PC-9 (cell line): ENCODE measurements at regions not wholly inside any gene's neighbourhood (a gene's known extent, or its start where the extent isn't known, plus 50 kb on each side); places are given as distances from the start of the nearest gene placed in this dataset.

Source experiments
- BruUV-seq: library from RNA; stranded (reverse); fragments of 400-500 nt; replicated peaks from 2 replicates; lab custom pipeline; 2021; lab: Mats Ljungman, UMichigan
- CTCF ChIA-PET: fragments of 300-600 bp; sonication (Branson Sonifier 250); formaldehyde crosslinking; loops from one replicate; lab custom pipeline; 2022; ENCODE audit warnings: antibody characterized with exemption; lab: Charles Lee
- POLR2A ChIA-PET: fragments of 300-600 bp; sonication (Branson Sonifier 250); formaldehyde crosslinking; loops from one replicate; lab custom pipeline; 2022; ENCODE audit warnings: antibody characterized with exemption; ENCODE audit not compliant: unreplicated experiment; lab: Charles Lee
- DNase-seq, 2 experiments: peaks; one replicate each; pipeline versions ENCODE4 v3.0.0 to v3.0.0-alpha.2; 2015 to 2022; ENCODE audit warnings: mixed read lengths in 1 of 2
- H2AFZ ChIP-seq: fragments of 200-600 bp; sonication (generic); 2 replicates; pipeline ENCODE4 v1.8.1; 2017; ENCODE audit warnings: antibody characterized with exemption
- H3F3A ChIP-seq: fragments of 200-600 bp; sonication (generic); 2 replicates; pipeline ENCODE4 v1.8.1; 2017; ENCODE audit warnings: antibody characterized with exemption, mild to moderate bottlenecking, low read depth; ENCODE audit not compliant: insufficient read depth
- H3K27ac ChIP-seq: fragments of 200-600 bp; sonication (generic); 2 replicates; pipeline ENCODE4 v1.6.1; 2016; ENCODE audit warnings: mixed run types
- H3K27me3 ChIP-seq: fragments of 200-600 bp; sonication (generic); 2 replicates; pipeline ENCODE4 v1.6.1; 2016; ENCODE audit warnings: low read depth, mixed run types; ENCODE audit not compliant: insufficient read depth
- H3K36me3 ChIP-seq: fragments of 200-600 bp; sonication (generic); 2 replicates; pipeline ENCODE4 v1.6.1; 2016; ENCODE audit warnings: low read depth, mixed run types
- H3K4me1 ChIP-seq: fragments of 200-600 bp; sonication (generic); replicated peaks from 2 replicates; pipeline ENCODE4 v1.6.1; 2016; ENCODE audit warnings: mixed run types; ENCODE audit not compliant: insufficient read depth
- H3K4me2 ChIP-seq: fragments of 200-600 bp; sonication (generic); 2 replicates; pipeline ENCODE4 v1.6.1; 2017; ENCODE audit warnings: mixed run types
- H3K4me3 ChIP-seq: fragments of 200-600 bp; sonication (generic); 2 replicates; pipeline ENCODE4 v1.6.1; 2016; ENCODE audit warnings: mixed run types
- H3K79me2 ChIP-seq: fragments of 200-600 bp; sonication (generic); 2 replicates; pipeline ENCODE4 v1.6.1; 2017; ENCODE audit warnings: low read depth, mixed run types
- H3K9me2 ChIP-seq: fragments of 200-600 bp; sonication (generic); 2 replicates; pipeline ENCODE4 v1.8.1; 2017; ENCODE audit warnings: mild to moderate bottlenecking; ENCODE audit not compliant: insufficient read depth
- H3K9me3 ChIP-seq: fragments of 200-600 bp; sonication (generic); 2 replicates; pipeline ENCODE4 v1.8.1; 2016; ENCODE audit warnings: low read depth; ENCODE audit not compliant: insufficient read depth
- H4K20me1 ChIP-seq: fragments of 200-600 bp; sonication (generic); 2 replicates; pipeline ENCODE4 v1.8.1; 2017; ENCODE audit not compliant: insufficient read depth
- EZH2 ChIP-seq: fragments of 200-600 bp; sonication (generic); IDR thresholded peaks from 2 replicates; pipeline ENCODE4 v1.8.0; 2017; ENCODE audit warnings: antibody characterized with exemption, low read depth
- intact Hi-C: fragments of 100-400 bp; cut with micrococcal nuclease; formaldehyde crosslinking; loops from one replicate; pipeline ENCODE4 v1.10.0; 2022; ENCODE audit not compliant: unreplicated experiment
- TF ChIP-seq, protein P1 (sequence below): fragments of 200-600 bp; sonication (generic); conservative IDR thresholded peaks from 2 replicates; pipeline ENCODE4 v1.6.1; 2017; ENCODE audit warnings: mixed run types, antibody characterized with exemption, mild to moderate bottlenecking, moderate library complexity

DNA sequence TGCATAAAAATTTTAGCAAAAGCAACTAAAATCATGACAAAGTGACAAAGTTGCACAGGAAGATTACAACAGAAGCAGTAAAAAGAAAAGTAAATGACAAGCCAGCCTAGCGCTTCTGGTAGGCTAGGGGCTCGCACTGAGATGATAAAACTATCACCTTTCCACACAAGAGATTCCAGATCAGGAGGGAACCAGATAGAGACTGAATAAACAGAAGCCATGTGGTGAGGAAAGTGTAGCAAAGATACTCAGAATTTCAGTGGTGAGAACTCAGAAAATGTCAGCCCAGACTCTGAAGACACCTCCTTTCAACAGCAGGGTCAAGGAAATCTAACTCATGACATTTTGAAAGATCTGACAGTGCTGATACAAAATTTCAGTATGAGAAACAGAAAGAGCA, 77.4 kb upstream of the DNAJC10 start:
- Histone ChIP-seq H3K4me3 (no peak overlapping the region), H3K36me3 (no peaks in the 10 kb centered on the region), H3K4me2 (no peak overlapping the region), H3K27ac (no peak overlapping the region), H2AFZ (no peak overlapping the region), H3K9me2 (no peaks in the 10 kb centered on the region), H3K9me3 (no peaks in the 10 kb centered on the region), H4K20me1 (no peaks in the 10 kb centered on the region), H3K4me1 (no peaks in the 10 kb centered on the region), H3K27me3 (no peaks in the 10 kb centered on the region), H3K79me2 (no peaks in the 10 kb centered on the region), H3F3A (no peaks in the 10 kb centered on the region)
- CTCF ChIA-PET, result no interaction called here
- intact Hi-C loops, result no loop called here
- TF ChIP-seq, protein P1, sequence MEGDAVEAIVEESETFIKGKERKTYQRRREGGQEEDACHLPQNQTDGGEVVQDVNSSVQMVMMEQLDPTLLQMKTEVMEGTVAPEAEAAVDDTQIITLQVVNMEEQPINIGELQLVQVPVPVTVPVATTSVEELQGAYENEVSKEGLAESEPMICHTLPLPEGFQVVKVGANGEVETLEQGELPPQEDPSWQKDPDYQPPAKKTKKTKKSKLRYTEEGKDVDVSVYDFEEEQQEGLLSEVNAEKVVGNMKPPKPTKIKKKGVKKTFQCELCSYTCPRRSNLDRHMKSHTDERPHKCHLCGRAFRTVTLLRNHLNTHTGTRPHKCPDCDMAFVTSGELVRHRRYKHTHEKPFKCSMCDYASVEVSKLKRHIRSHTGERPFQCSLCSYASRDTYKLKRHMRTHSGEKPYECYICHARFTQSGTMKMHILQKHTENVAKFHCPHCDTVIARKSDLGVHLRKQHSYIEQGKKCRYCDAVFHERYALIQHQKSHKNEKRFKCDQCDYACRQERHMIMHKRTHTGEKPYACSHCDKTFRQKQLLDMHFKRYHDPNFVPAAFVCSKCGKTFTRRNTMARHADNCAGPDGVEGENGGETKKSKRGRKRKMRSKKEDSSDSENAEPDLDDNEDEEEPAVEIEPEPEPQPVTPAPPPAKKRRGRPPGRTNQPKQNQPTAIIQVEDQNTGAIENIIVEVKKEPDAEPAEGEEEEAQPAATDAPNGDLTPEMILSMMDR, result no peak
- no peak for TF ChIP-seq EZH2
- no TSS peak for BruUV-seq
- DNase-seq, result peak in 1 of 2 experiments; percentile 1
- POLR2A ChIA-PET, result no interaction called here

DNA sequence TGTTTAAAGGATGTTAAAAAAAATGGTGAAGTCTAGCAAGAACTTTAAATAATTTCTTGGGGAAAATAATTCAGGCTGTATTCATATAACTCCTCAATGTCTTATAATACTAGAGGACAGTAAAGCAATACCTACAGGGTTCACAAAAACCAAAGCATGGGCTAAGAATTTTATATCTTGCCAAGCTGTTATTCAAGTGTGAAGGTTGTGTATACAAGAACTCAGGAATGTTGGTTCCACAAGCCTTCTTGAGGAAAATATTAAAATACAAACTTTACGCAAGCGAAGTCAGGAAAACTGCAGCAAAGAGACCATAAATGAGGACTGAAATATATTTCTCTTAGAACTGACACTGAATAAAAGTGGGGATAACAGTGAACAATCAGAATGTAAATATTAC, 76.1 kb upstream of the DNAJC10 start:
- TF ChIP-seq EZH2, result no peak
- TF ChIP-seq, protein P1, result no peak
- no peaks in the 10 kb centered on the region for H3K79me2 ChIP-seq
- no peaks in the 10 kb centered on the region for H3K36me3 ChIP-seq
- no peaks in the 10 kb centered on the region for H3F3A ChIP-seq
- no peaks in the 10 kb centered on the region for H3K27me3 ChIP-seq
- no TSS peak for BruUV-seq
- H3K4me3 ChIP-seq, result no peak overlapping the region
- H3K4me1 ChIP-seq, result no peaks in the 10 kb centered on the region
- ChIA-PET CTCF (no interaction called here), POLR2A (no interaction called here)
- intact Hi-C loops, result no loop called here
- H3K4me2 ChIP-seq, result no peak overlapping the region
- DNase-seq, result peak in 1 of 2 experiments; percentile 15
- no peak overlapping the region for H3K27ac ChIP-seq
- no peak overlapping the region for H2AFZ ChIP-seq
- no peaks in the 10 kb centered on the region for H4K20me1 ChIP-seq
- H3K9me2 ChIP-seq, result no peaks in the 10 kb centered on the region
- no peaks in the 10 kb centered on the region for H3K9me3 ChIP-seq

DNA sequence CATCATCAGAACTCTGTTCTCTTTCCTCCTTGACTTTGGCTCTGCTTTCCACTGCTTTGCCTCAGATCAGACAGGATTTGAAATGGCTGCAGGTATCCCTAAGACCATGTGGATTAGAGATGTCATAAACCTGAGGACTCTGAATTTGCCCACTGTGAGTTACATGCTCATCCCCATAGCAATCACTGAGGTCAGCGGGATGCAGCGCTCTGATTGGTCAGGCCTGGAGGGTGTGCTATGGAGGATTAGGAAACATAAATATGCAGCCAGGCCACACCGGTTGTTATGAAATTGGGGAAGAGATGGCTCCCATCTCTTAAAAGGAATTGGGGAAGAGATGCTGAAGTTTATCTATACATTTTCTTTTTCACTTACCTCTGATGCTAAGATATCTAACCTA, 73.7 kb upstream of the DNAJC10 start:
- BruUV-seq, result no TSS peak
- Histone ChIP-seq H3K4me3 (no peak overlapping the region), H3K9me2 (no peaks in the 10 kb centered on the region), H3K4me2 (no peak overlapping the region), H2AFZ (no peak overlapping the region), H3K9me3 (no peaks in the 10 kb centered on the region), H3K27ac (no peak overlapping the region), H3K27me3 (no peaks in the 10 kb centered on the region), H3F3A (no peaks in the 10 kb centered on the region), H3K36me3 (no peaks in the 10 kb centered on the region), H3K4me1 (no peaks in the 10 kb centered on the region), H4K20me1 (no peaks in the 10 kb centered on the region), H3K79me2 (no peaks in the 10 kb centered on the region)
- DNase-seq, result peak; percentile 37 to 40
- ChIA-PET CTCF (no interaction called here), POLR2A (no interaction called here)
- TF ChIP-seq, protein P1, result no peak
- TF ChIP-seq EZH2, result no peak
- intact Hi-C loops, result no loop called here
